ENCODE measurements at regions not wholly inside any gene's neighbourhood (a gene's known extent, or its start where the extent isn't known, plus 50 kb on each side); places are given as distances from the start of the nearest gene placed in this dataset.

GRCh38 chr4:96767815-96768480 is 928.1 kb downstream of the PDHA2 start:
- TF ChIP-seq CTCF (IDR thresholded peaks at IDR 0.05) = no peak
- no peak for TF ChIP-seq SIN3A (IDR thresholded peaks at IDR 0.05; ENCODE audit: borderline replicate concordance, insufficient read depth, low read depth, low read length)
- no peak for TF ChIP-seq POLR2AphosphoS5 (IDR thresholded peaks at IDR 0.05; ENCODE audit: low read depth, low read length)

Data from Panc1 (cell line).